Vagina (tissue), 2 donors: ENCODE measurements at regions not wholly inside any gene's neighbourhood (a gene's known extent, or its start where the extent isn't known, plus 50 kb on each side); places are given as distances from the start of the nearest gene placed in this dataset.
"Not testable (repeated sequence)": the region's sequence is repeated elsewhere in the genome, so short reads cannot be mapped to it uniquely, and the experiment has no call there.

Experiments used
- POLR2A ChIP-seq, 2 donors: fragments of 450-650 bp; IDR thresholded peaks; one replicate each; pipeline ENCODE4 v1.6.1; 2017; ENCODE audit warnings: antibody characterized with exemption in 2 of 2, mild to moderate bottlenecking in 2 of 2, moderate library complexity in 2 of 2
- POLR2AphosphoS5 ChIP-seq, 2 donors: sonication (generic); formaldehyde crosslinking; IDR thresholded peaks; one replicate each; pipeline ENCODE4 v1.9.0; 2017; ENCODE audit warnings: antibody characterized with exemption in 2 of 2, mild to moderate bottlenecking in 2 of 2, low read depth in 1 of 2; ENCODE audit not compliant: insufficient read depth in 1 of 2
- TF ChIP-seq, protein P1 (sequence below), 3 experiments: fragments of 450-650 bp in 2 of 3; fragments of 200-600 bp in 1 of 3; sonication (generic) in 1 of 3; IDR thresholded peaks; one replicate each; pipeline ENCODE4 v1.5.1; 2017 to 2019; ENCODE audit warnings: antibody characterized with exemption in 3 of 3, mild to moderate bottlenecking in 2 of 3, moderate library complexity in 2 of 3

DNA sequence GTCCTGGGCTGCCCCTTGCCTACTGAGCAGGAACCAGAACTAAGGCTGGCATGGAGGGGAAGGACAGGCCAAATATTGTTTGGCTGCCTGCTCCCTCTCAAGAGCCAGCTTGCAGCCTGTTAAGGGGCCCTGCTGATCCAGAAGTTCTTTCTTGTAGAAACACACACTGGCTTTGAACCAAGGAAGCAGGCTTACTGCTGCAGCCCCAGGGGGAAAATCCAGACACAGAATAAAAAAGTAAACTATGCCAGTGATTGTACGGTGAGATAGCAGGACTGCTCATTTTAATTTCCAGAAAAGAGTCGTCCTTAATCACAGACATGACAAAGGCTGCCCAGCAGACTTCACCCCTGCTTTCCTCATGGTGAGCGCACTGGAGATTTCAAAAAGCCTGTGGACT lies 371.6 kb downstream of the ANAPC1 start:
- TF ChIP-seq, protein P1, sequence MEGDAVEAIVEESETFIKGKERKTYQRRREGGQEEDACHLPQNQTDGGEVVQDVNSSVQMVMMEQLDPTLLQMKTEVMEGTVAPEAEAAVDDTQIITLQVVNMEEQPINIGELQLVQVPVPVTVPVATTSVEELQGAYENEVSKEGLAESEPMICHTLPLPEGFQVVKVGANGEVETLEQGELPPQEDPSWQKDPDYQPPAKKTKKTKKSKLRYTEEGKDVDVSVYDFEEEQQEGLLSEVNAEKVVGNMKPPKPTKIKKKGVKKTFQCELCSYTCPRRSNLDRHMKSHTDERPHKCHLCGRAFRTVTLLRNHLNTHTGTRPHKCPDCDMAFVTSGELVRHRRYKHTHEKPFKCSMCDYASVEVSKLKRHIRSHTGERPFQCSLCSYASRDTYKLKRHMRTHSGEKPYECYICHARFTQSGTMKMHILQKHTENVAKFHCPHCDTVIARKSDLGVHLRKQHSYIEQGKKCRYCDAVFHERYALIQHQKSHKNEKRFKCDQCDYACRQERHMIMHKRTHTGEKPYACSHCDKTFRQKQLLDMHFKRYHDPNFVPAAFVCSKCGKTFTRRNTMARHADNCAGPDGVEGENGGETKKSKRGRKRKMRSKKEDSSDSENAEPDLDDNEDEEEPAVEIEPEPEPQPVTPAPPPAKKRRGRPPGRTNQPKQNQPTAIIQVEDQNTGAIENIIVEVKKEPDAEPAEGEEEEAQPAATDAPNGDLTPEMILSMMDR (IDR thresholded peaks at IDR 0.05): not testable (repeated sequence)
- TF ChIP-seq POLR2AphosphoS5 (IDR thresholded peaks at IDR 0.05; ENCODE audit: insufficient read depth in 1 of 2, low read depth in 1 of 2); POLR2A (IDR thresholded peaks at IDR 0.05): not testable (repeated sequence)
